IMR-90 (cell line): ENCODE measurements at regions not wholly inside any gene's neighbourhood (a gene's known extent, or its start where the extent isn't known, plus 50 kb on each side); places are given as distances from the start of the nearest gene placed in this dataset.

Experiments
- CEBPB ChIP-seq: IDR thresholded peaks from 2 replicates; pipeline ENCODE4 v1.6.1; 2012; ENCODE audit warnings: low read depth, low read length, improper control_type of control experiment
- CHD1 ChIP-seq: IDR thresholded peaks from 2 replicates; pipeline ENCODE4 v1.6.1; 2012; ENCODE audit warnings: low read depth, low read length, improper control_type of control experiment
- MAFK ChIP-seq: IDR thresholded peaks from 2 replicates; pipeline ENCODE4 v1.6.1; 2012; ENCODE audit warnings: low read depth, low read length, improper control_type of control experiment
- POLR2A ChIP-seq: IDR thresholded peaks from 2 replicates; pipeline ENCODE4 v1.6.1; 2012; ENCODE audit warnings: mild to moderate bottlenecking, low read depth, low read length
- RAD21 ChIP-seq: IDR thresholded peaks from 2 replicates; pipeline ENCODE4 v1.6.1; 2012; ENCODE audit warnings: low read length, improper control_type of control experiment
- RFX5 ChIP-seq: IDR thresholded peaks from 2 replicates; pipeline ENCODE4 v1.8.0; 2012; ENCODE audit warnings: low read depth, mild to moderate bottlenecking, low read length, moderate library complexity
- SMC3 ChIP-seq: fragments of 150-350 bp; IDR thresholded peaks from 2 replicates; pipeline ENCODE4 v1.6.1; 2016; ENCODE audit warnings: low read depth, mild to moderate bottlenecking, antibody characterized with exemption, low read length, moderate library complexity
- TF ChIP-seq, protein P1 (sequence below): conservative IDR thresholded peaks from 2 replicates; pipeline ENCODE4 v1.5.1; 2012; ENCODE audit warnings: mild to moderate bottlenecking, low read depth, low read length, improper control_type of control experiment
- TF ChIP-seq, protein P2 (sequence below): fragments of 150-350 bp; IDR thresholded peaks from 2 replicates; pipeline ENCODE4 v1.6.1; 2017; ENCODE audit warnings: mild to moderate bottlenecking, antibody characterized with exemption, low read length, low read depth

DNA sequence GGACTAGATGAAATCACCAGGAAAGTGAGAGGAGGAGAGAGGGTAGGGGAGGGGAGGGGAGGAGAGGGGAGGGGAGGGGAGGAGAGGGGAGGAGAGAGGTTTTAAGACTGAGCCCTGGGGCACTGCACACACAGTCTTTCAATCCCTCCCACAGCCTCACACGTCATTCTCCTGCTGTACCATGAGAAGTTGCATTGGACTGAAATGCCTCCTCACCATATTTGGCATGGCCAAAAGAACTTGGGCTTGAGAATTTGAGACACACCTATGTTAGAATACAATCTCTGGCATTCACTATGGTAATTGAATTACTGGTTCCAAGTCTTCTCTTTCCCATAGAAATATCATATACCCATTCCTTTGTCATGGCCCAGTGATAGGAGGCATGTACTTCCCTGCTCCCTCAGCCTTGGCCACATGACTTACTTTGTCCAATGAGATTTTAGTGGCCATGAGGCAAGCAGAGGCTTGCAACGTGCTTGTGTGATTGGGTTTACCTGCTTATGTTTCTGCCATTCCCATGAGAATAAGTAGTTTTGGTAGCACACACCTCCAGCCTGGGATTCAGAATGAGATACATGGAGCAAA lies 133.3 kb upstream of the SMARCA2 start:
- TF ChIP-seq, protein P1, sequence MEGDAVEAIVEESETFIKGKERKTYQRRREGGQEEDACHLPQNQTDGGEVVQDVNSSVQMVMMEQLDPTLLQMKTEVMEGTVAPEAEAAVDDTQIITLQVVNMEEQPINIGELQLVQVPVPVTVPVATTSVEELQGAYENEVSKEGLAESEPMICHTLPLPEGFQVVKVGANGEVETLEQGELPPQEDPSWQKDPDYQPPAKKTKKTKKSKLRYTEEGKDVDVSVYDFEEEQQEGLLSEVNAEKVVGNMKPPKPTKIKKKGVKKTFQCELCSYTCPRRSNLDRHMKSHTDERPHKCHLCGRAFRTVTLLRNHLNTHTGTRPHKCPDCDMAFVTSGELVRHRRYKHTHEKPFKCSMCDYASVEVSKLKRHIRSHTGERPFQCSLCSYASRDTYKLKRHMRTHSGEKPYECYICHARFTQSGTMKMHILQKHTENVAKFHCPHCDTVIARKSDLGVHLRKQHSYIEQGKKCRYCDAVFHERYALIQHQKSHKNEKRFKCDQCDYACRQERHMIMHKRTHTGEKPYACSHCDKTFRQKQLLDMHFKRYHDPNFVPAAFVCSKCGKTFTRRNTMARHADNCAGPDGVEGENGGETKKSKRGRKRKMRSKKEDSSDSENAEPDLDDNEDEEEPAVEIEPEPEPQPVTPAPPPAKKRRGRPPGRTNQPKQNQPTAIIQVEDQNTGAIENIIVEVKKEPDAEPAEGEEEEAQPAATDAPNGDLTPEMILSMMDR = no peak
- TF ChIP-seq CEBPB (no peak), MAFK (no peak), RFX5 (no peak), RAD21 (no peak), POLR2A (no peak), SMC3 (no peak), CHD1 (no peak)
- TF ChIP-seq, protein P2, sequence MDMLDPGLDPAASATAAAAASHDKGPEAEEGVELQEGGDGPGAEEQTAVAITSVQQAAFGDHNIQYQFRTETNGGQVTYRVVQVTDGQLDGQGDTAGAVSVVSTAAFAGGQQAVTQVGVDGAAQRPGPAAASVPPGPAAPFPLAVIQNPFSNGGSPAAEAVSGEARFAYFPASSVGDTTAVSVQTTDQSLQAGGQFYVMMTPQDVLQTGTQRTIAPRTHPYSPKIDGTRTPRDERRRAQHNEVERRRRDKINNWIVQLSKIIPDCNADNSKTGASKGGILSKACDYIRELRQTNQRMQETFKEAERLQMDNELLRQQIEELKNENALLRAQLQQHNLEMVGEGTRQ = no peak
